GM23338 (cell line): ENCODE measurements at regions not wholly inside any gene's neighbourhood (a gene's known extent, or its start where the extent isn't known, plus 50 kb on each side); places are given as distances from the start of the nearest gene placed in this dataset.

Experiments
- ATAC-seq: fragments of 200-7000 bp; cut with Tn5 transposase; 3 replicates; pipeline ENCODE4 v1.9.1; 2020
- DNase-seq: peaks from one replicate; pipeline ENCODE4 v3.0.0-alpha.2; 2015; ENCODE audit warnings: low spot score
- H2AFZ ChIP-seq: fragments of 200-600 bp; sonication (generic); 2 replicates; pipeline ENCODE4 v1.8.0; 2016; ENCODE audit warnings: antibody characterized with exemption, mild to moderate bottlenecking, moderate library complexity
- H3F3A ChIP-seq: fragments of 200-600 bp; sonication (generic); replicated peaks from 2 replicates; pipeline ENCODE4 v1.8.0; 2017; ENCODE audit warnings: antibody characterized with exemption, mixed run types, low read depth
- H3K27ac ChIP-seq: fragments of 200-600 bp; sonication (generic); 2 replicates; pipeline ENCODE4 v1.6.1; 2016; ENCODE audit warnings: low read depth
- H3K27me3 ChIP-seq: fragments of 200-600 bp; sonication (generic); 2 replicates; pipeline ENCODE4 v1.8.0; 2016; ENCODE audit warnings: mild to moderate bottlenecking, mixed run types, moderate library complexity; ENCODE audit not compliant: insufficient read depth
- H3K36me3 ChIP-seq: fragments of 200-600 bp; sonication (generic); 2 replicates; pipeline ENCODE4 v1.8.0; 2016; ENCODE audit warnings: mild to moderate bottlenecking; ENCODE audit not compliant: insufficient read depth
- H3K4me1 ChIP-seq: fragments of 200-600 bp; sonication (generic); 2 replicates; pipeline ENCODE4 v1.8.0; 2016; ENCODE audit warnings: mild to moderate bottlenecking, moderate library complexity; ENCODE audit not compliant: insufficient read depth
- H3K4me2 ChIP-seq: fragments of 200-600 bp; sonication (generic); 2 replicates; pipeline ENCODE4 v1.7.1; 2017; ENCODE audit warnings: mixed run types
- H3K4me3 ChIP-seq: fragments of 200-600 bp; sonication (generic); 2 replicates; pipeline ENCODE4 v1.6.1; 2016; ENCODE audit warnings: mixed run types
- H3K79me2 ChIP-seq: fragments of 200-600 bp; sonication (generic); replicated peaks from 2 replicates; pipeline ENCODE4 v1.8.0; 2017; ENCODE audit warnings: mild to moderate bottlenecking; ENCODE audit not compliant: insufficient read depth
- H3K9me2 ChIP-seq: fragments of 200-600 bp; sonication (generic); 2 replicates; pipeline ENCODE4 v1.8.0; 2017; ENCODE audit not compliant: insufficient read depth
- H4K20me1 ChIP-seq: fragments of 200-600 bp; sonication (generic); replicated peaks from 2 replicates; pipeline ENCODE4 v1.8.0; 2017; ENCODE audit warnings: mild to moderate bottlenecking; ENCODE audit not compliant: insufficient read depth
- H3K27ac Mint-ChIP-seq: 2 replicates; pipeline ENCODE4 v1.8.0; 2020; ENCODE audit warnings: inconsistent platforms, mild to moderate bottlenecking, moderate library complexity, mixed read lengths
- H3K27me3 Mint-ChIP-seq: 3 replicates; pipeline ENCODE4 v1.8.0; 2022; ENCODE audit warnings: low read depth, mild to moderate bottlenecking, moderate library complexity, mixed read lengths, inconsistent platforms; ENCODE audit not compliant: insufficient read depth, poor library complexity
- H3K36me3 Mint-ChIP-seq: 3 replicates; pipeline ENCODE4 v1.8.0; 2021; ENCODE audit warnings: low read depth, mild to moderate bottlenecking, inconsistent platforms, moderate library complexity, mixed read lengths
- H3K4me1 Mint-ChIP-seq: 3 replicates; pipeline ENCODE4 v1.8.0; 2020; ENCODE audit warnings: mild to moderate bottlenecking, inconsistent platforms, mixed read lengths
- H3K4me3 Mint-ChIP-seq: 3 replicates; pipeline ENCODE4 v1.8.0; 2021; ENCODE audit warnings: moderate library complexity, mild to moderate bottlenecking, inconsistent platforms, mixed read lengths
- H3K9me3 Mint-ChIP-seq: 3 replicates; pipeline ENCODE4 v1.8.0; 2020; ENCODE audit warnings: moderate library complexity, mild to moderate bottlenecking, inconsistent platforms, mixed read lengths
- CREB1 ChIP-seq: fragments of 250-450 bp; sonication (Bioruptor Pico); IDR thresholded peaks from 2 replicates; pipeline ENCODE4 v1.5.0; 2020; ENCODE audit warnings: low read depth, mild to moderate bottlenecking, moderate library complexity
- CTCF ChIP-seq, 2 experiments: fragments of 200-600 bp in 1 of 2; sonication (generic) in 1 of 2; conservative IDR thresholded peaks; 2 replicates each; pipeline versions ENCODE4 v1.5.1 to v1.6.1; 2016 to 2017; ENCODE audit warnings: antibody characterized with exemption in 2 of 2, low read depth in 2 of 2, mild to moderate bottlenecking in 2 of 2, moderate library complexity in 1 of 2
- EZH2phosphoT487 ChIP-seq: fragments of 200-600 bp; sonication (generic); IDR thresholded peaks from one replicate; pipeline ENCODE4 v1.8.1; 2018; ENCODE audit warnings: antibody characterized with exemption; ENCODE audit not compliant: unreplicated experiment
- JUNB ChIP-seq: IDR thresholded peaks from one replicate; pipeline ENCODE4 v1.6.1; 2016; ENCODE audit warnings: antibody characterized with exemption; ENCODE audit not compliant: unreplicated experiment
- NANOG ChIP-seq: IDR thresholded peaks from 2 replicates; pipeline ENCODE4 v1.6.1; 2016; ENCODE audit warnings: antibody characterized with exemption, borderline replicate concordance
- POLR2AphosphoS5 ChIP-seq: IDR thresholded peaks from 2 replicates; pipeline ENCODE4 v1.6.1; 2016; ENCODE audit warnings: antibody characterized with exemption, low read depth
- ZNF331 ChIP-seq: fragments of 250-450 bp; sonication (Bioruptor Pico); IDR thresholded peaks from 2 replicates; pipeline ENCODE4 v1.5.0; 2020; ENCODE audit warnings: low read depth, mild to moderate bottlenecking, moderate library complexity
- ZNF462 ChIP-seq: fragments of 250-450 bp; sonication (Bioruptor Pico); IDR thresholded peaks from 2 replicates; pipeline ENCODE4 v1.5.0; 2020; ENCODE audit warnings: mild to moderate bottlenecking, moderate library complexity

DNA sequence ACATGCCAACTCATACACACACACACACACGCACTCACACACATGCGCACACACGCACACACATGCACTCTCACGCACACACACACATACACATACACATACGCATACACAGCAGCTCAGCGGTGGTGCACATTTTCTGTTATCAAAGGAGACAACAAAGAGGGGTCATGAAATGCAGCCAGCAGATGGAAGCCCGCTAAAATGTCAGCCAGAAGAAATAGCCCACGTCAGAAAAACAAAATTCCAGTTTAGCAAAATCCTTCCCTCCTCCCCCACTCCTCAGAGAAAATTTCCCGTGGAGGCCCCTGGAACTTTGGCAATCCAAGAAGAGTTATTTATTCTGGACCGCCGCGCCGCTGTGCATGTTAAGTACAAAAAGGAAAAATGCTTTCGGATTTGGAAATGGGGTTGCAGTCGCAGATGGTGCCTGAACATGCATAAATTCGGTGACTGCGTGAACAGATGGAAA lies 114.6 kb upstream of the VSTM2B start (continued):
- TF ChIP-seq ZNF462 (CRISPR knock-in tag), result no peak

GRCh38 chr19:29413435-29413834 lies 112.4 kb upstream of the VSTM2B start:
- no peaks in the 10 kb centered on the region for H3K36me3 Mint-ChIP-seq
- TF ChIP-seq CTCF (conservative IDR thresholded peaks at IDR 0.05; ENCODE audit: low read depth in 2 of 2), result no peak
- no peak for TF ChIP-seq EZH2phosphoT487
- no peak for TF ChIP-seq POLR2AphosphoS5
- no peak for TF ChIP-seq CREB1 (CRISPR knock-in tag)
- no peak for TF ChIP-seq JUNB
- TF ChIP-seq NANOG, result no peak
- no peak for TF ChIP-seq ZNF331
- TF ChIP-seq ZNF462 (CRISPR knock-in tag), result no peak

More at GRCh38 chr19:29413435-29413834, 112.4 kb upstream of the VSTM2B start:
- Histone ChIP-seq H2AFZ (no peak overlapping the region), H3K27me3 (no peaks in the 10 kb centered on the region), H3K4me2 (no peak overlapping the region), H3K4me3 (no peak overlapping the region), H3K36me3 (no peaks in the 10 kb centered on the region), H3K9me2 (no peaks in the 10 kb centered on the region), H3K79me2 (no peaks in the 10 kb centered on the region), H4K20me1 (no peaks in the 10 kb centered on the region), H3F3A (no peaks in the 10 kb centered on the region), H3K27ac (no peak overlapping the region), H3K4me1 (no peaks in the 10 kb centered on the region)
- Mint-ChIP-seq H3K4me3 (no peak overlapping the region), H3K27ac (no peak overlapping the region), H3K27me3 (peaks cover 16% of the 10 kb centered on the region), H3K4me1 (no peaks in the 10 kb centered on the region; the same call in 2 of the 3 replicates), H3K9me3 (no peaks in the 10 kb centered on the region; the same call in 2 of the 3 replicates)
- ATAC-seq (no peak), DNase-seq (no peak)
